H1 (cell line): ENCODE measurements at regions not wholly inside any gene's neighbourhood (a gene's known extent, or its start where the extent isn't known, plus 50 kb on each side); places are given as distances from the start of the nearest gene placed in this dataset.

Experiments used
- CREB1 ChIP-seq: IDR thresholded peaks from 2 replicates; pipeline ENCODE4 v1.6.1; 2012; ENCODE audit warnings: inconsistent platforms
- EP300 ChIP-seq, 2 experiments: IDR thresholded peaks; 1 replicate in 1 of 2; 2 replicates in 1 of 2; pipeline ENCODE4 v1.6.1; 2011 to 2012; ENCODE audit warnings: low read depth in 2 of 2, low read length in 2 of 2, mild to moderate bottlenecking in 2 of 2, borderline replicate concordance in 1 of 2, inconsistent platforms in 1 of 2, moderate library complexity in 1 of 2
- EZH2 ChIP-seq: fragments of 200-600 bp; sonication (generic); IDR thresholded peaks from 2 replicates; pipeline ENCODE4 v1.7.1; 2012; ENCODE audit warnings: low read depth, mild to moderate bottlenecking, moderate library complexity, low read length, inconsistent platforms; ENCODE audit not compliant: severe bottlenecking
- GABPA ChIP-seq: IDR thresholded peaks from 2 replicates; pipeline ENCODE4 v1.6.1; 2011; ENCODE audit warnings: mild to moderate bottlenecking, low read length, moderate library complexity, borderline replicate concordance; ENCODE audit not compliant: insufficient read depth
- POLR2A ChIP-seq, 2 experiments: IDR thresholded peaks; 1 replicate in 1 of 2; 2 replicates in 1 of 2; pipeline ENCODE4 v1.6.1; 2011; ENCODE audit warnings: low read depth in 2 of 2, low read length in 2 of 2, mild to moderate bottlenecking in 2 of 2; ENCODE audit errors: control extremely low read depth in 1 of 2
- SP4 ChIP-seq: IDR thresholded peaks from 2 replicates; pipeline ENCODE4 v1.6.1; 2012; ENCODE audit warnings: low read length, inconsistent platforms
- TAF1 ChIP-seq: IDR thresholded peaks from 2 replicates; pipeline ENCODE4 v1.6.1; 2011; ENCODE audit warnings: mild to moderate bottlenecking, low read depth, low read length
- TEAD4 ChIP-seq: IDR thresholded peaks from 2 replicates; pipeline ENCODE4 v1.6.1; 2012; ENCODE audit warnings: low read depth, low read length, inconsistent platforms, mixed read lengths
- TF ChIP-seq, protein P1 (sequence below), 3 experiments: IDR thresholded peaks; 1 replicate in 2 of 3; 2 replicates in 1 of 3; pipeline versions ENCODE4 v1.5.1 to v1.6.1; 2011; ENCODE audit warnings: low read length in 3 of 3, mild to moderate bottlenecking in 3 of 3, inconsistent platforms in 2 of 3, low read depth in 1 of 3, moderate library complexity in 1 of 3; ENCODE audit not compliant: insufficient read depth in 1 of 3; ENCODE audit errors: control extremely low read depth in 1 of 3
- TF ChIP-seq, protein P2 (sequence below): IDR thresholded peaks from 2 replicates; pipeline ENCODE4 v1.6.1; 2012; ENCODE audit warnings: low read length, inconsistent platforms
- TF ChIP-seq, protein P3 (sequence below): IDR thresholded peaks from 2 replicates; pipeline ENCODE4 v1.6.1; 2011; ENCODE audit warnings: low read length, improper control_type of control experiment
- TF ChIP-seq, protein P4 (sequence below): IDR thresholded peaks from 2 replicates; pipeline ENCODE4 v1.6.1; 2012; ENCODE audit warnings: inconsistent platforms

DNA sequence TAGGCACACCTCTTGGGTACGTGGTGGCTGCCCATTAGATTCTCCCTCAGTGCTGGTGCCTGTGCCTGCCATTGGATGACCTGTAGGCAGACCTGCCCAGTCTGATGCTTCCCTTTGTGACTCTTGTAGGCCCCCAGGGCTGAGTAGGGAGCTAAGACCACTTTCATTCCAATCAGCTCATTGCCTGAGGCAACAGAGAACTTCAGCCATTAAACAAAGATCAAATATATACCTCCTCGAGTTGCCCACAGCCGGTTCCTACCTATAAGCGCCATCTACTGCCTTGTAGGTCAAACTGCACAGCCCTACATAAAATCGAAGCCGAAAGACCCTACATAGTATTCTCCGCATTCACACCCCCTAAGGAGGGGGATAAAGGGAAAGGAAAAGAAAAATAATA is 184.6 kb downstream of the ETAA1 start:
- TF ChIP-seq, protein P1, sequence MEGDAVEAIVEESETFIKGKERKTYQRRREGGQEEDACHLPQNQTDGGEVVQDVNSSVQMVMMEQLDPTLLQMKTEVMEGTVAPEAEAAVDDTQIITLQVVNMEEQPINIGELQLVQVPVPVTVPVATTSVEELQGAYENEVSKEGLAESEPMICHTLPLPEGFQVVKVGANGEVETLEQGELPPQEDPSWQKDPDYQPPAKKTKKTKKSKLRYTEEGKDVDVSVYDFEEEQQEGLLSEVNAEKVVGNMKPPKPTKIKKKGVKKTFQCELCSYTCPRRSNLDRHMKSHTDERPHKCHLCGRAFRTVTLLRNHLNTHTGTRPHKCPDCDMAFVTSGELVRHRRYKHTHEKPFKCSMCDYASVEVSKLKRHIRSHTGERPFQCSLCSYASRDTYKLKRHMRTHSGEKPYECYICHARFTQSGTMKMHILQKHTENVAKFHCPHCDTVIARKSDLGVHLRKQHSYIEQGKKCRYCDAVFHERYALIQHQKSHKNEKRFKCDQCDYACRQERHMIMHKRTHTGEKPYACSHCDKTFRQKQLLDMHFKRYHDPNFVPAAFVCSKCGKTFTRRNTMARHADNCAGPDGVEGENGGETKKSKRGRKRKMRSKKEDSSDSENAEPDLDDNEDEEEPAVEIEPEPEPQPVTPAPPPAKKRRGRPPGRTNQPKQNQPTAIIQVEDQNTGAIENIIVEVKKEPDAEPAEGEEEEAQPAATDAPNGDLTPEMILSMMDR (IDR thresholded peaks at IDR 0.05; ENCODE audit: control extremely low read depth in 1 of 3, insufficient read depth in 1 of 3, low read depth in 1 of 3, low read length in 3 of 3): peak; percentile 38 to 65 (median 42); a peak in 3 of 4 replicates
- TF ChIP-seq EZH2 (no peak), TEAD4 (no peak), POLR2A (IDR thresholded peaks at IDR 0.05; ENCODE audit: control extremely low read depth in 1 of 2, low read depth in 2 of 2, low read length in 2 of 2) (no peak), GABPA (no peak), SP4 (no peak), EP300 (IDR thresholded peaks at IDR 0.05; ENCODE audit: borderline replicate concordance in 1 of 2, low read depth in 2 of 2, low read length in 2 of 2) (no peak), TAF1 (no peak), CREB1 (no peak)
- TF ChIP-seq, protein P2, sequence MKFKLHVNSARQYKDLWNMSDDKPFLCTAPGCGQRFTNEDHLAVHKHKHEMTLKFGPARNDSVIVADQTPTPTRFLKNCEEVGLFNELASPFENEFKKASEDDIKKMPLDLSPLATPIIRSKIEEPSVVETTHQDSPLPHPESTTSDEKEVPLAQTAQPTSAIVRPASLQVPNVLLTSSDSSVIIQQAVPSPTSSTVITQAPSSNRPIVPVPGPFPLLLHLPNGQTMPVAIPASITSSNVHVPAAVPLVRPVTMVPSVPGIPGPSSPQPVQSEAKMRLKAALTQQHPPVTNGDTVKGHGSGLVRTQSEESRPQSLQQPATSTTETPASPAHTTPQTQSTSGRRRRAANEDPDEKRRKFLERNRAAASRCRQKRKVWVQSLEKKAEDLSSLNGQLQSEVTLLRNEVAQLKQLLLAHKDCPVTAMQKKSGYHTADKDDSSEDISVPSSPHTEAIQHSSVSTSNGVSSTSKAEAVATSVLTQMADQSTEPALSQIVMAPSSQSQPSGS: no peak
- TF ChIP-seq, protein P3, sequence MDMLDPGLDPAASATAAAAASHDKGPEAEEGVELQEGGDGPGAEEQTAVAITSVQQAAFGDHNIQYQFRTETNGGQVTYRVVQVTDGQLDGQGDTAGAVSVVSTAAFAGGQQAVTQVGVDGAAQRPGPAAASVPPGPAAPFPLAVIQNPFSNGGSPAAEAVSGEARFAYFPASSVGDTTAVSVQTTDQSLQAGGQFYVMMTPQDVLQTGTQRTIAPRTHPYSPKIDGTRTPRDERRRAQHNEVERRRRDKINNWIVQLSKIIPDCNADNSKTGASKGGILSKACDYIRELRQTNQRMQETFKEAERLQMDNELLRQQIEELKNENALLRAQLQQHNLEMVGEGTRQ: no peak
- TF ChIP-seq, protein P4, sequence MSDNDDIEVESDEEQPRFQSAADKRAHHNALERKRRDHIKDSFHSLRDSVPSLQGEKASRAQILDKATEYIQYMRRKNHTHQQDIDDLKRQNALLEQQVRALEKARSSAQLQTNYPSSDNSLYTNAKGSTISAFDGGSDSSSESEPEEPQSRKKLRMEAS: no peak
